HG02870 (cell line): ENCODE measurements at regions not wholly inside any gene's neighbourhood (a gene's known extent, or its start where the extent isn't known, plus 50 kb on each side); places are given as distances from the start of the nearest gene placed in this dataset.

Experiments
- ATAC-seq: cut with Tn5 transposase; IDR thresholded peaks from one replicate; pipeline ENCODE4 v1.9.1; 2021; ENCODE audit warnings: mild to moderate bottlenecking, moderate library complexity; ENCODE audit not compliant: unreplicated experiment

- no peak for ATAC-seq
Observed at GRCh38 chr9:105828171-105828570, 133.8 kb downstream of the TMEM38B start.

- no peak for ATAC-seq
Observed at GRCh38 chr9:105828596-105829213, 134.4 kb downstream of the TMEM38B start.

GRCh38 chr9:105830461-105830860, 136.1 kb downstream of the TMEM38B start:
- no peak for ATAC-seq

DNA sequence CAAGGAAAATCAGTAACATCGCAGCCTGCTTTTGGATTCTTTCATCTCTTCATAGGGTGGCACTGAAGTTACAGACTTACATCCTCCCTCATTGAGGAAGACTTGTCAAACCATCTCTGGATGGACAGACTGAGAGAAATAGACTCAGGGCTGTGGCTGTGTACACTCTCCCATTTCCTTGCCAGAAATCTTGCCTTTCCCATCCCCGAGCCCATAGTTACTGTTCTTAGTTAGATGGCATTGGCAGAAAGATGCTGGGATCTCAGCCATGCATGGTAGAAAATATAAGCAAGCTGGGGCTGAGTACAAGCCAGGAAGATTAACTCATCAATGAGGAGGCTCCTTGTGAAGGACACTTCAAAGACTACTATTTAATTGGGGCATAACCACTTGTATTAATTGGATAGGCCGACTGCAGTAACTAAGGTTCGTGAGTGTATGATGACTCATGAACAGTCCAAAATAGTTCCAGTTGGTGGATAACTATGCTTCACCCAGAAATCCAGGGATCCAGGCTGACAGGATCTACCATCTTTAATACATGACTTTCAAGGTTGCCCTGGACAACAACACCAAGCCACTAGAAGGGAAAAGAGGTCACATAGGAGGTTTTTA, 137.9 kb downstream of the TMEM38B start:
- no peak for ATAC-seq

GRCh38 chr9:105833271-105833975, 139.1 kb downstream of the TMEM38B start:
- no peak for ATAC-seq

DNA sequence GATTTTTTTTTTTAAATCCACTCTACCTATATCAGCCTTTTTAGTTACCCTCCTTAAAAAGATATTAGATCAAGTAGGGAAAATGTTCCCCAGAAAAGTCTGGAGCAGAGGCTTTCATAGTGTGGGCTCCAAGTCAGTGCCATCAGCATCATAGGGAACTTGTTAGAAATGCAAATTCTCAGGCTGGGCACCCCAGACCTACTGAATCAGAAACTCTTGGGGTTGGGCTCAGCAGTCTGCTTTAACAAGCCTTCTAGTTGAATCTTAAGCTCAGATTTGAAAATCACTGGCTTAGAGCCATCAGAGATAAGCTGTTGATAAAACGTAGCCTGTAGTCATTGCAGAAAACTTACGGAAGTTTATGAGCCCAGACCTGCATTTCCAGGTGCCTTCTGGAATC, 140.1 kb downstream of the TMEM38B start:
- no peak for ATAC-seq

DNA sequence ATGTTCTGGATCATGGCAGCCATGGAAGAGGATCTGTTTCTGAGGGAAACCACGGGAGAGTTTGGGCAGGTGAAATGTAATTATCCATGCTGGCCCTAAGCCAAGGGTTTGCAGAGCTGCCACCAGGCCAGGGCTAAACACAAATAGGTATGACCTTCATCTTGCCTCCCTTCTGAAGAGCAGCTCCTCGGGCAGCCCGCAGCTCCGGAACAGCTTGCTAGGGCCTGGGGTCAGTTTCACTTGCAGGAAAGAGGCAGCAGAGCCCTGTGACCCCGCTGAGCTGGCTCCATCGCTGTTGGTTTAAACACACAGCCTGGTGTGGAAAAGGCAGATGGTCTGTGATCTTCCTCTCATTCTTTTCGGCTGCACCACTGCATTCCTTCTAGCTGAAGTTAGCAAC, 141.4 kb downstream of the TMEM38B start:
- no peak for ATAC-seq

- ATAC-seq, result no peak
Observed at GRCh38 chr9:105836936-105837660, 142.8 kb downstream of the TMEM38B start.

GRCh38 chr9:105841562-105841961, 147.2 kb downstream of the TMEM38B start:
- no peak for ATAC-seq

DNA sequence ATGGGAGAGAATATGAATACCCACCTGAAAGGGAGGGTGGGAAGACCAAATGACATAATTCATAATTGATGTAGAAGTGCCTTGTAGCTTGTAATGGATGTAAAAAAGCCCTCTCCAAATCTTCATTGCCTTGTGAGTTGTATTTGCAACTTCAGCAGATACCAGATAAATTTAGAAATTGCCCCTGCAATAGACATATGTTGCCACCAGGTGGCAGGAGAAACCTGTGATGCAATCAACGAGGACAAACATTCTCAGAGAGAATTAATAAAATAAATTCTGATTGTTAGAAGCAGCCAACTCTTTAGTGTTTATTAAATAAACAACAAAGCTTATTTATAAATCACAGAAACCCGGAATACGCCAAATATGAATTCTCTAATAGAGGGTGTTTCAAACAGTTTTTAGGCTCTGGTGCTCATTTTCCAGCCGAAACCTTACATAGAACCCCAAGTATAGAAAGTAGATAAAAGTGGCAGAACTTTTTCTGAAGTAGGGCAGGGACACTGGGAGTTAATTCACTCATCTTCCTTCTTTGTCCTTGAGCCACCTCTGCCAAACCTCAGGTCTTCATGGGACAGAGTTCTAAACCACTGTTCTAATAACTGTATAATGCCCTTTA, 147.8 kb downstream of the TMEM38B start:
- ATAC-seq, result no peak

DNA sequence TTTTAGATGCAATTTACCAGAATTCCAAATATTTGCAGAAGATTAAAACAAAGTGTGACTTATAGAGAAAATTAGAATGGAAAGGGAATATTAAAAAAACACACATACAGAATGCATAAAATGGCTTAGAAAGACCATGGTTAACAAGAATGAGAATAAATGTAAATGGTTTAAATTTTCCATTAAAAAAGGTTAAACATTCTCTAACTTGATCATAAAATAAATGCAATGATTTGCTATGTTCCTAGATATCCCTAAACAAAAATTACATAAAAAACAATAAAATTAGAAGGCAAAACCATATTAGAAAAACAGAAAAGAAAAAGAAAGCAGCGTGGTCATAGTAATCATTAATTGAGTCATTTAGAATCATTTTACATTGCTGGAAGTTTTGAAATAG, 152.5 kb downstream of the TMEM38B start:
- no peak for ATAC-seq

DNA sequence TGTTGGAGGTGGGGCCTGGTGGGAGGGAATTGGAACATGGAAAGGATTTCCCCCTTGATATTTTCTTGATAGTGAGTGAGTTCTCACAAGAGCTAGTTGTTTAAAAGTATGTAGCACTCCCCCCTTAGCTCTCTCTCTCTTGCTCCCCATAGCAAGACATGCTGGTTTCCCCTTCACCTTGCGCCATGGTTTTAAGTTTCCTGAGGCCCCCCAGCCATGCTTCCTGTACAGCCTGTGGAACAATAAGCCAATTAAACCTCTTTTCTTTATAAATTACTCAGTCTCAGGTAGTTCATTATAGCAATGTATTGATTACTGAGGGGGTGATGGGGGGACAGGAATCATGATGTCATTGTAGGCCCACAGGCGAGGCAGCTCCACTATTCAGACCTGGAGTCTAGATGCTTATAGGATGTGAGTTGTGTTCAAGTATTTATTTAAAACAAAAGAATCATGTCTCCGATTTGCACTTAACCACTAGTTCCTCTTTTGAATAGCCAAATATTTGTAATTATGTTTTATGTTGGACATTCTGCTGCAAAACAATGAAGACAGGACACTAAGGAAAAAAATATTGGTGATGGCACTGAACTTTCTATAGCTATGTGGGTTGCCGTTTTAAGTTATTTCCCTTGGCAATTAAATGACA, 156.6 kb downstream of the TMEM38B start:
- no peak for ATAC-seq

DNA sequence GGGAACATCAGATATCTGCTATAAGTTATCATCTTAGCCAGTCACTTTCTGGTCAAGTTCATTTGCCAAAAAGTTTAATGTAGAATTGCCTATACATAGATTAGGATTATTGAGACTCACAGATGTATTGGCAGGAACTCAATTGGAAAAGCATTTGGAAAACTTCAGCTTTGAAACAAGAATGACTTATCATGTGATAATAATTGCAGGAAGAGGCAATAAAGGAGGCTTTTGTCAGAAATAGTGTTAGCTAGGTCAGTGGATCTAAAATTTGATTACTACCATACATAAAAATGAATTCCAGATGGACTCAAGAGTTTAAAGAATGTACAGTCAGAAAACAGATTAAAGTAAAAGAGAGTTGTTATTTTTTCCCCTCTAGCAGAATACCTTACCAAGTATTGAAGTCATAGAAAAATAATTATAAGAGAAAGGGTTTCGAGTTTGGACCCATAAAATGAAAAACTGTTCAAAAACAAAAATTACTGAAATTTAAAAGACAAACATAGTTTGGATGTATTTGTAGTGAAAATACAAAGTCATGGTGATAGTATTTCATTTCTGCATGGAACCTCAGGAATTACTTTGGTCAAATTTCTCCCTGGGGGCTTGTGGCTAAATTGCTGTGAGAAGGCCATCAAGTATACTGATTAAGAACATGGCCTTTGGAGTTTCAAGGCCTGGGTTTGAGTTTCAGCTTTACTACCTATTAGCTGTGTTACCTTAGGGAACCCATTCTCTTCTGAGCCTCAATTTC, 159.9 kb downstream of the TMEM38B start:
- no peak for ATAC-seq

DNA sequence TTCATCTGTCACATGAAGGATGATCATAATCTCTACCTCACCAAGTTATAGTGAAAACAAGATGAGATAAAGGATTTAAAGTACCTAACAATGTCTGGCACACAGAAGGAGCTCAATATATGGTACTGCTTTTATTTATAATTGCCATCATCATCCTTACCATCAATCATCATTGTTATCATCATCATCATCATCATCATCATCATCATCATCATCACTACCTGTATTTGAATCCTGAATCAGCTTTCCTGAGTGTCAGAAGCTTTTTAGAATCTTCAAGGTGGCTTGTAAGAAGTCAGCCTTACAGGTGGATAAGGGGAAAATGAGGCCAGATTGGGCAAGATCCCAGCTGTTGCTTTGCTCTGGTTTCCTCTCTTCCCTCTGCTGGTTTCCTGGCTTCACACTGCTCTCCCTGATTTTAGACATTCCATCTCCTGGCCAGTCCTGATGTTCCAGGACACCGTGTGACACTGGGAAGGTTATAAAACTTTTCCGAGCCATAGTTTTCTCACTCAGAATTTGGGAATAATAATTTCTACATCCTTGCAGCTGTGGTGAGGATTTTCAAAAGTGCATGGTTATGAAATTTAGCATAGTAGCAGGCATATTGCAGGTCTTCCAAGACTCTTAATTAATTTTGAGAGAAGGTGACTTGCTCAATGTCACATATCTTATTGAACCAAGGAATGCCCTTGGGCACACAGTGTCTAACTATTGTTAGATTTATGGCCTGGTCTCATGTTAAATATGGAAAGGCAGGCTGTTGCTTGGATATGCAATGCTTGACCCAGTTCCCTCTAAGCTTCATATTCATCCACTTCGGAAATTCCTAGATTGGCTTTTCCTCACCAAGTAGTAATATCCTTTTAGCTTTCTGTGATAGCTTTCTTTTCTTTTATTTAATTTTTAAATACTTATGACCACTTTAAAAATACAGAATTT, 160.7 kb downstream of the TMEM38B start:
- no peak for ATAC-seq

GRCh38 chr9:105855987-105856386, 161.6 kb downstream of the TMEM38B start:
- ATAC-seq, result no peak

GRCh38 chr9:105858006-105858690, 163.8 kb downstream of the TMEM38B start:
- ATAC-seq, result no peak

DNA sequence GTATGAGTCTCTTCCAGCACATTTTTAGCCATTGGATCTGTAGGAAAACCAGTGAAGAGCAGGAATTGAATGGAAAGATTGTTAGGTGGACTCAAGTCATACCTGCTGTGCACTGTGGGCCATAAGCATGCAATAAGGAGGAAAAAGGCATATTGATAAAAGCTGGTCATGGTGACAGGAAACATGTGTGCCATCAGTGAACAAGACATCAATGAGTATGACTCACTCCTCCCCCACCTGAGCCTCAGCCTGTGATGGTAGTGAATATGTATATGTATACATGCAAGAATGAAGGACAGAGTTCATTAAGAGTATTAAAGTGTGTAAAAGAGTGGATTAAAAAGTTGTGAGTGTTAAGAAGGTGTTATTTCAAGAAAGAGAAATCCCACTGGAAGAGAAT, 164.5 kb downstream of the TMEM38B start:
- no peak for ATAC-seq

- no peak for ATAC-seq
Observed at GRCh38 chr9:105859428-105860091, 165.2 kb downstream of the TMEM38B start.
